ENCODE measurements at regions not wholly inside any gene's neighbourhood (a gene's known extent, or its start where the extent isn't known, plus 50 kb on each side); places are given as distances from the start of the nearest gene placed in this dataset.
A peak's percentile ranks its signal among the peaks of the same experiment; 100 is the strongest.

DNA sequence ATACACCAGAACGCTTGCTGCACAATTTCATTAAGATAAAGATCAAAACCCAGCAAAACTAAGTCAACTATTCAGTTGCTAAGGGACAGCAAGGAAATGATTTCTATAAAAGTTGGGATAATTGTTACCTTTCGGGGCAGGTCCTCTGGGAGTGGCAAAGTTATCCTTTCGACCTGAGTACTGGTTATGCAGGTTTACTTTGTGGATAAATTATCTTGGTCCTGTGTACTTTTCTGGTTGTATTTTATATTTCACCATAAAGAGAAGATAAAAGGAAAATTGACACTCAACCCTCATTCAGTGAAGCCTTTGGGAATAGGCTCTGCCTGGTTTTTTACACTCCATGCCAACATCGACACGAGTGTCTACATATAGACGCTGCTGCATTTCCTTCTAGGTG lies 146.5 kb downstream of the SYK start:
- DNase-seq = no peak

DNA sequence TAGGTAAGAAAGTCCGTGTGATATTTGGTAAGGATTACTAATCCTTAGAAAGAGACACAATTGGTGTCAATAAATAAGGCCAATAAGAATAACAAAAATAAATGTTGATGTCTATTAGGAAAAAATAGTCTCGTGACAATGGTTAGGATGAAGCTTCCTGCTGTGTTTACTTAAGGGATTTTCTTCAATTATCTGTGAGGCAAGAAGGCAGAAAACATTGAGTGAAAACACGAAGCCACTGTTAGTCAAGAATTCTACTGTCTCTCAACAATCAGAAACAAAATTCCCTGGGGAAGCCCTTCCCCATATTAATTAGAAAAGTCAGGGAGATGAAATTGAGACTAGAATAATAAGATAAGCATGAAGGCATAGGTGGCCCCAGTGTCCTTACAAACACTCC lies 149.0 kb downstream of the SYK start:
- DNase-seq = no peak

DNA sequence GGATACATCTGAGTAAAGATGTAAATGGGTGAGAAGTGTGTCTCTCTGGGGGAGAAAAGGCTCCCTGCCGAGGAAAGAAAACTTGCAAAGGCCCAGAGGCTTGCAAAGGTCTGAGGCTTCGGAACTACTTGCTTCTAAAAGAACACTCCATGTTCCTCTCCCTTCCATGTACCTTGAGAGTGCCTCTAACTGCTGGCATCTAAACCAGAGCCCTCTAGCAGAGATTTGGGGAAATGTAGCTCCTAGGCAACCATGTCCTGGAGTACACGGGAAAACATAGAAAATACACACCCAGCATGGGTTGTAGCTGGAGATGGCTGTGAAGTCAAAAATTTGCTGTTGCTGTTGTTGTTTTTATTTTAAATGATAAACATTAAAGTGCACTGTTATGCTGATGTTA lies 151.6 kb downstream of the SYK start:
- DNase-seq = no peak

DNA sequence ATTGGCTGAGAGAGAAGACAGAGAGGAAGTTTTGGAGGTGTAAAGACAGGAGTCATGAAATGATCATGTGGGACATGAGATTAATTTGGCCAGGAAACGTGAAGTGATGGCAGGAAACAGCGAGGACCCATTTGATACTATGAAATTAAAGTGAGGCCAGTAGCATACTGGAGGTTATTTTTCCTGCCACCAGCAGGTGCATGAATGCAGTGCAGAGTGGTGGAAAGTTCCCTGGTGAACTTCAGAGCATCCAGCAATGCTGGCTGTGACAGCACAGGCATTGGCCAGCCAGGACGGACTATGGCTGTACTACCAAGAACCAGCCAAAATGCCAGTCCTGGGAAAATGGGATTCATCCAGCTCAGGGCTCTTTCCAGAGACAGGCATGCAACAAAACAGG lies 152.2 kb downstream of the SYK start:
- DNase-seq = no peak

DNA sequence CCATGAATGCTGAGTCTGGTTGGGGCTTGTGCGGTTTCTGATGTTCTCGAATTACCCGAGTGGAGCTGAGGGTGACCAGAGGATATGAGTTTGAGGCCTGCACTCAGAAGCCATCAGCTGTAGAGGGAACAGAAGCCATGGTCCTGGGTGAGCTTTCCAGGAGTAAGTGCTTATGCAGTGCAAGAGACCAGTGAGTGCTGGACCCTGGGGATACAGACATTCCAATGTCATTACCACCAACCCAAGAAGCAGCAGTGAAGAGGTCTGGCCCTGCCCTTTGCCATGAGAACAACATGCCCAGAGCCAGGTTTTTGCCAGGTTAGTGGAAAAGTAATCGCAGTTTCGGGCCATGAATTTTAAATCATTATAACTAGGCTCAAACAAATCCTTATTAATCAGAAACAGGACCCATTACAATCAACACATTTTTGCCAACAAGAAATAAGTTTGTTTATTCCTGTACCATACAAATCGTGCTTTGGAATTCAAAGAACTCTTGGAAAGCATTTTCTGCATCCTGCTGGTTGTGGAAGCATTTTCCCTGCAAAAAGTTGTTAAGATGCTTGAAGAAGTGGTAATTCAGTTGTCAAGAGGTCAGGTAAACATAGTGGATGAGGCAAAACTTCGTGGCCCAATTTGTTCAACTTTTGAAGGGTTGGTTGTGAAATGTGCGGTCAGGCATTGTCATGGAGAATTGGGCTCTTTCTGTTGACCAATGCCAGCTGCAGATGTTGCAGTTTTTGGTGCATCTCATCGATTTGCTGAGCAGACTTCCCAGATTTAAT lies 154.6 kb downstream of the SYK start:
- DNase-seq = no peak

DNA sequence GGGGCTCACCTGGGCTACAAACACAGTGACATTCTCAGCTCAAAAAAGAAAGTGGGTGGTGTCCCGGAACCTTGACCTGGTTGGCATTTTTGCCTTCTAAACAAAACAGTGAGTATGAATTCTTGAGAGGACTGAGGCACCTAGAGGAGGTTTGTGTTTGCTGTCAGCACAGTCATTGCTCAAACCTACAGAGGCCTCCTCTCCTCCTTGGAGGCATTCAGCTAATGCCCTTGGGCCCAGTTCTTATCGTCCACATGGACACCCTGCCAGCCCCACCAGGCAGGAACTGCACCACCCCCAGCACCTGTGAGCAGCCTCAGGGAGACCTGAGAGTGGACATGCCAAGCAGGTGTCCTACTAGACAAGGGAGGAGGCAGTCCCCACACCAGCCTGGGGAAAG lies 156.7 kb downstream of the SYK start:
- DNase-seq = no peak

DNA sequence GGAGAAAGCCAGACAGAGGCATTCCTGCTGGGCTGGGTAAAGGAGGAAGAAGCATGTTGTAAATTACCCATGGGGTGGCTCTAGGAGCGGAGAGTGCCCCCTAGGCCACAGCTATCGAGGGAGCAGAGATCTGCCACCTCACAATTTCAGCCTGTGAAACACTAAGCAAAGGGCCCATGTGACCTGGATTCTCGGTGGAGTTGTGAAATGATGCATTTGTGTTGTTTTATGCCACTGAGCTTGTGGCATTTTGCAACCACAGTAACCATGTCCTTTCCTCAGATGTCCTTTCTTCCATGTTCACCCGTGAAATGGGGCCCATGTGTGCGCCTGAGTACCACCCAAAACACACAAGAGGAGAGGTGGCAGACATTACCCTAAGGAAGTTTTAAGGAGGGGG lies 159.3 kb downstream of the SYK start:
- no peak for DNase-seq

DNA sequence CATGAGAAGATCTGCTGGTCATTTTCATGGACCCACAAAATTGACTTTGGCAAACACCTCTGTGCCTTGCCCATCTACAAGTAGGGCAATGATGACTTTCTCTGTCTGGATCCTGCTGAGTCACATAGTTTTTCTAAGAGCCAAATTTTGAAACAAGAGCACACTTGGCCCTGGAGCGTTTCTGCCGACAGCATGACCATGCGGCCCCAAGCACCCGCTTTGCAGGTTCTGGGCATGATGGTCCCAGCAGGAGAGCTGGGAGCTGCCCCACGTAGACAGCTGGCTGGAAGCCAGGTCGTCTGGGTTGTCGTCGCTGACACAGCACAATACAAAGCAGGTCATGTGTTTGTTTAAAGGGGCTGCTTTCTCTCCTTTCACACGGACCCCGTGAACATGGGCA lies 159.8 kb downstream of the SYK start:
- DNase-seq = no peak

DNA sequence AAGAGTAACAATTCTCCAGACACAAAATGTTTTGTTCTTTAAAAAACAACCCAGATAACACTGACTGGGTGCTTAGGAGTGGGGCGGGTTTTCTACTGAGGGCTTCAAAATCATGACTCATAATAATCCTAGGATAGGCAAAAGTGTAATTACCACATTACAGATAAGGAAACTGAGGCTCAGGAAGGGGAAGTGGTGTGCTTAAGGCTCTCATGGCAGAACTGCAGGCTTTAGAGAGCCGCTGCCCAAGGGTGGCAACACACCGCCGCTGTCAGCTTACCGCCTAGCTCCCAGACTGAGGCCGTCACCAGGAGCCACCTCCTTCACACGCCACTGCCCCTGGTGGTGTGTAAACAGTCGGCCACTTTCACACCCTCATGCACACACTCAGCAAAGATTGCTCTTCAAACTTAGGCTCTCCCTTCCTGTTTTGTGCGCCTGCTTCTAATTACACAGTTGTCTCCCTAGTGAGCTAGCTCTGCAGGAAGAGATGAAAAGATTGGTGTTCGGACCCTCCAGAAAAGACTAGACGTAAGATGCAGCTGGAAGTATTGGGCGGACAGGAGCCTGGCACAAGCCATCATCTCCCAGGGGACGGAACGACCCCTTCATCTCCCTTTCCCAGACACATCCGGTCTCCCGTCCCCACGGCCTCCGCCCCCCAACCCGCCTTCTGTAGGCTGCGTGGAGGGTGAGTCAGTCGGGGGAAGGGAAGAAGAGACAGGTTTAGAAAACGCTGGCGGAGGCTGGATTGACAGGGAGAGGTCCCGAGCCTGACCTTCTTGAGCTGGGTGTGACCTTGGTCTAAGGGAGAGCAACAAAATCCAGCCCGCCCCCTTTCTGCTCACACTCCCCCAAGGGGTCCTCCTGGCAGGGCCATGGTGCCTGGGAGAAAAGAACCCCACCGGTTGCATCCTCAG lies 162.7 kb downstream of the SYK start:
- peak; percentile 29 for DNase-seq

DNA sequence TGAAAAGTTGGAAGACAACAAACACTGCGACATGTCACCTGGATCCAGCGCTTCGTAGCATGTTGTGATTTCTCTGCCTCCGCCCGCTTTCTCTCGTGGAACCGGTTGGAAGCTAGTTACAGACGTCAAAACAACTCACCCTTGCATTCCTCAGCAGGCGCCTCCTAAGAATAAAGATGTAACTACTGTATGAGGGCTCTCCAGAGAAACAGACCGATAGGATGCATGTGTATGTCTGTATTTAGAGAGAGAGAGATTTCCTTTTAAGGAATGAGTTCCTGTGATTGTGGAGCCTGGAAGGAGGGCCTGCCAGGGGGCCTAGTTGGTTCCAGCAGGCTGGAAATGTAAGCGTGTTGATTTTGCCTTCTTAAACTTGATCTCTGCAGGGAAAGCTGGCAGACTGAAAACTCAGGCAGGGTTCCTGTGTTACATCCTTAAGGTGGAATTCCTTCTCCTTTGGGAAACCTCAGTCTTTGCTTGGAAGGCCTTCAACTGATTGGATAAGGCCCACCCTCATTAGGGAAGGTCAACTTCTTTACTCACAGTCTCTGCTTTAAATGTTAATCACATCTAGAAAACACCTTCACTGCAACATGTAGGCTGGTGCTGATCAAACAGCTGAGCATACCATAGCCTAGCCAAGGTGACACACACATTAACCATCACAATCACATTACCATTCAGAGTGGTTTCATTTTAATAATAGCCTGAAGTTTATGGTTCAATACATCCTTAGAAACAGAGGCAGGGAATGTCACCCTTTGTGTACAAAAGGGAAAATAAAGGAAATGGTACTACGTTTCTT lies 163.8 kb downstream of the SYK start:
- no peak for DNase-seq

DNA sequence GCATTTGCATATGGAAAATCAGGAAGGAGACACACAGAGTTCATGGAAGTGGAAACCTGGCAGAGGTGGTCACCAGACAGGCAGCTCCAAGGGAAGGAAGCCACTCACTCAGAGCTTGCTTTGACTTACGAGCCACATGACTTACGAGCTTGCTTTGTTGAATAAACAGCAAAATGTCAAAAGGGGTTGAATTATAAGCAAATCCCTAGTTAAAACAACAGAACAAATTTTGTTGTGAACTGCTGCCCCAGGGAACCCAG lies 164.3 kb downstream of the SYK start:
- no peak for DNase-seq

DNA sequence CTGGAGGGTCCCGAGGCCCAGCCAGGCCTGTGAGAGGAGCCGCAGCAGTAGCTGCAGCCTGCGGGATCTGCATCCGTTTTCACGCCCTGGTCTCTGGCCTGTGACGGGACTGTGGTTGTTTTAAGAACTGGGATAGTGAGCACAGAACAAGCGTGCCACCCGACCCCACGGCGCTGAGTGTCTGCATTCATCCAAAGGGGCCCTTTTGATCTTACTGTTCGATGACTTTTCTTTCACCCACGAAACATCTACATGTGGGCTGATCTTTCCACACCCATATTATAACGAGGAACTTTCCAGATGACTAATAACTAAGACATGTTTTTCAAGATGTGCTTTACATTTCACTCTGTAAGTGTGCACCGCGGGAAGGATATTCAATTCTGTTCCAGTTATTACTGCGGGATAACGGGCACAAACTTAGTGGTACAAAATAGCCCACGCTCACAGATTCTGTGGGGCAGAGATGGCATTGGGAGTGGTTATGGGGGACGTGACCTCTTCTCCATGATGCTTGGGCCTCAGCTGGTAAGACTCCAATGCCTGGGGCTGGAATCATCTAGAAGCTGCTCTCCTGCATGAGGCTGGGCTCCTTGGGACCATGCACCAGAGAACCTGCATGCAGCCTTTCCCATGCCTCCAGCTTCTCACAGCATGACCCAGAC lies 165.0 kb downstream of the SYK start:
- DNase-seq = no peak

DNA sequence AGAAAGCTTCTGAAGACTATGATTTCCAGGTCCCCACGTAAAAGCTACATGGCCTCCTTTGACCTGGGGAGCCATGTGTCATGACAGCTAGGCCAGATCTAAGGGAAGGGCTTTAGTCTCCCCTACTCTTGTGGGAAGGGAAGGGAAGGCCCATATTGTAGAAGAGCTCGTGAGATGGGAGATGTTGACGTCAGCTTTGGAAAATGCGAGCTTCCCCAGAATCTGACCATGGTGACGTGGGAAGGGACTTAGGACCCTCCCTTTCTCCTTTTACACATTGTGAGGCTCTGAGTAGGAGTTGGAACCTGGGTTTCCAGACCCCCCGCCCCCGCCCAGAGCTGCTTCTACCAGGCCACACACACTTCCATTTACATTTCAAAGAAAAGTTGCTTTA lies 165.5 kb downstream of the SYK start:
- no peak for DNase-seq

DNA sequence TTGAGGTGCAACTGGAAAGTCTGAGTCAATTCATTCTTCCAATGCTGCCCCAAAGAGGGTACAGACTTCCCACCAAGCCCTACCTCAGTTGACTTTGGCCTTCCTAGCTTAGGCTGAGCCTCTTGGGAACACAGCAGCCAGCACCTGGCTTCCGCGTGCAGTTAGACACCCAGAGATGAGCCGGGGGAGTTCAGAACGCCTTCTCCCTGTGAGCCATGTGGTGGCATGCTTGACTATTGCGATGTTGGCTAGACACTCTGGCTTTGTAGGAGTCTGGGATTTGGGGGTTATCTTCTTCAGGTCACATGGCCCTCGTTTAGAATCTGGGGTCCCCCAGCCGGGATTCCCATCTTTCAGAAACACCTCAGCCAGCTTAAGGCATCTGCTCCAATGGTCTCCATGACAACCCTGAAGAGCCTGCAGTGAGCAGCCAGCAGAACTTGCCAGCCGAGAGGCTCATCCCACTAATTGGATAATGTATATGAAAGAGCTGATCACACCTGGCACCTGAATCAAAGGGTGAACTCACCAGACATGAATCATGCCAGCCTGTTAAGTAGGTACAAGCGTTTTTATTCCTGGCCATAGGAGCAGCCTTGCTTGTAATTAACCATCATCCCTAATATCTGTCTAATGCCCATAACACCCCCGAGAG lies 167.5 kb downstream of the SYK start:
- no peak for DNase-seq

DNA sequence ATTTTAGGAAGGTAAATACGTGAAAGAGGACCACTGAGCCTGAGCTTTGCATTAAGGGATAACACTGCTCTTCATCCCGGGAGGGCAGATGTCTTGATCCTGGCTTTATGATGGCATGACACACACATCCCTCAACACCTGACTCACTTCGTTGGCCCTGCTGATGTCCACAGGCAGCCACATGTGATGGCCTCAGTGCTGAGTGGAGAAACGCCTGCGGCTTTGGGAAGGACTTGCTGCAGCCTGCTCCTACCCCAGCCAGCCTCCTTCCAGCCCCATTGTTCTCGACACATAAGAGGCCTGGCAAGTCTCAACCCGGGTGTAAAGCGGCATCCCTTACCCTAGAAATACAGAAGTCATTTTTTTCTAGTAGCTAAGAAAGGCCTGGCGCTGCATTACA lies 169.0 kb downstream of the SYK start:
- DNase-seq = no peak

DNA sequence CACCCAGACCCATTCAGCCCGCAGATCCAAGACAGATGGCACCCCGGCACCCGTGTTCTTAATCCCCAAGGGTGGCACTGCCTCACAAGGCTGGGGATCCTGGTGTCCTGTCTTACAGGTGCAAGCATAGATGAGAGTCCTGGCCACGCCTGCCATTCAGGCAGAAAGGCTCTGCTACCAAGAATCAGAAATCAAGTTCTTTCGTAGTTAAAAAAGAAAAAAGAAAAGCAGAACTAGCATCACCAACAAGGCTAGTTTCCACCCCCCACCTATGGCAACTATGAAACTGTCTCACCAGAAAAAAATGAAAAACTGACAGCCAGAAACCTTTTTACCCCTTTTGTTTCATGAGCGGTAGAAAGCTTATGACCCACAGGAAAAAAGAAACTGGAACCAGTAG lies 170.4 kb downstream of the SYK start:
- DNase-seq = no peak

DNA sequence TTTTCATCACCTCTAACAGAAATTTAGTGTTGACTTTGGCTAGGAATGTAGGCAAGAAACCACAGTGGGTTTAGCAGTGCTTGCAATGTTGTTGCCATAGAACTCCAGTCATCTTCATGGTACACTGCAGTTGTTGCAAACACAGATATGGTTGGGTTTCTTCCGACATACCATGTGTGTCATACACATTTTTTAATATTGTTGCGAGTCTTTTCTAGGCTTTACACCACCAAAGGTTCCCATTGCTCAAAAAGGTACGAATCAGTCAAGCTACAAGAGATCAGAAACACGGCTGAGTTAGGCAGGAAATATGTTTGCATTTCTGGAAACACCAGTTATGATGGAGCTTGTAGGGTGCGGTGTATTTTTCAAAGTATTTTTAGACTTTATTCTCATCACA lies 172.4 kb downstream of the SYK start:
- DNase-seq = no peak

DNA sequence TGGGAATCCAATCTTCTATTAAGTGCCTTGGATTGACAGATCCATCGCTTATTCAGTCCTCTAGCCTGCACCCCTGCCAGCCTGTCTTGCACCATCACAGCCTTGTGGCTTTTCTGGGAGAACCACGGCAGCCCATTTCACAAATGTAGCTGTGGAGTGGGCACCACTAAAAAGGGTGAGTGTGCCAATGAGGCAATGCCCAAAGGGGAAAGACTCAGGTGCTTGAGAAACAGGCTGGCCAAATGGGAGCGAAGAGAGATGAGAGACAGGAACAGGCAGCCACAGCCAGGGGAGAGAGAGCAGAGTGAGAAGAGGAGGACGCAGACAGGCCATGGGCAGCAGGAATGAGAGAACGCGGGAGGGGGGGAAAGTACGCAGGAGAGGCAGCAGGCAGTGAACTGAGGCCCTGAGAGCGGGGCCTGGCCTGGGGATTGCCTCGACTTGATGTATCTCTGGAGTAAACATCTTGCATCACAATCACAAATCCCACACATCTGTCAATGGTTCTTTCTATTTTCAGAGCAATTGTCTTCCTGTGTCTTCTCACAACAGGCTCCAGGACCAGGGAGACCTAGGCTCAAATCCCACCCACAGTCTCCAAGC lies 173.1 kb downstream of the SYK start:
- DNase-seq = no peak

DNA sequence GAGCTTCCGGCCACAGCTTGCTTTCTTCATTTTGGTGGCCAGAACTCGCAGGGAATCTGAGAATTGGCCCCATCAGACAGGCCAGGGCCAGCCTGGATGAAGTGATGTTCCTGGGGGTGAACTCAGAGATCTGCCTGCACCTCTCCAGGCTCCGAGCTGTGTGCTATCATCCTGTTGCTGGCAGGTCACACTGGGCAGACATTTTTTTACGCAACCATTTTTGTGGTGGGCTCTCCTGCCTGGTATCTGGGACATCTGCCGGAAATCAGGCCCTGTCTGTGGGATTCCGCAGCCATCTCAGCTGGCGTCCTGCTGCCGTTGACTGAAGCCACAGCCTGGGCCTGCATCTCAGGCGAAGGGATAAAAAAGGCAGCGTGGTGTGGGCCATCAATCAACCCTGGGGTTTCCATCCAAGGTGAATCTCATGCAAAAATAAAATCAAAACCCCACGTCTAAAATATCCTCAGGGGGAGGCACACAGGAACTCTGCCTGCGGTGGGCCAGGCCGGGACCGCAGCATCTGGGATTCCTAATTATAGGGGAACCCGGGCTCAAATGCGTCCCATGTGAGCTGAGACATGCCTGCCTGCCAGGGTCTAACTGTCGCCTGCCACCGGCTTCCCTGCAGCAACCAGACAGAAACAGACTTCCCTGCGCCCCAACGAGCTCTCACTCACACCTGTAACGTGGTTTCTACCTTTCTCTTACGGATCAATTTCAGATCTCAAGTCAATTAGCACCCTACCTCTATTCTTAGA lies 174.3 kb downstream of the SYK start:
- no peak for DNase-seq

DNA sequence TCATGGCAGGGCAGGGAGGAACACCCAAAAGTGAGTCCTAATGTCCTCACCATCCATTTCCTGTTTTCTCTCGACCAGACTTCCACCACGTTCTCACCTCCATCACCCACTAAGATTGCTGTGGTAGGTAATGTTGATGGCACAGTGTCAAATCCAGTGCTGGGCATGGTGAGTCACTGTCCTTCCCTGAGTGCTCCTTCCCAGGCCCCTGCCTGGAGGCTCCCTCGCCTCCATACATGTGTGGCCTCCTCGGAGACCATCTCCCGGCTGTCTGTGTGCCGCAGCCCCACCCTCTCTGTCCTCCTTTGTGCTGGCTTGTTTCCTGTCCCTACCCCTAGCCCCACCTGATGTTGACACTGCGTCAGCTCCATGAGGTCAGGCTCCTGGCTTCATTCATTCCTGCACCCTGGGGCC lies 177.5 kb downstream of the SYK start:
- DNase-seq = no peak

DNA sequence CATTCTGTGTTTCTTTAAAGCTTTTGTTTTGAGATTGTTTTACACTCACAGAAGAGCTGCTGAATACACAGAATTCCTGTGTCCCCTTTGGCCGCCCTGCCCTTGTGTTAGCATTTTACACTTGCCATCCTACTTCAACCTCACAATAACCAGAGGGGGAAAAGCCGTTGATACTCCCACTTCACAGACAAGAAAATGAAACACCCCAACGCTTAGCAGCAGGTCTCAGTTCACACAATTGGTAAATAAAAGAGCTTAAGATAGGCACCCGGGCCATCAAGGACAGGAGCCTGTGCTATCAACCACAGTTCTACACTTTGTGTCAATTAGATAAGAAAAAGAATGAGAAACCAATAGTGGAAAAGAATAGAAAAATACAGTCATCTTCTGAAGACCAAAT lies 178.0 kb downstream of the SYK start:
- DNase-seq = no peak
